ENCODE measurements at regions not wholly inside any gene's neighbourhood (a gene's known extent, or its start where the extent isn't known, plus 50 kb on each side); places are given as distances from the start of the nearest gene placed in this dataset.

DNA sequence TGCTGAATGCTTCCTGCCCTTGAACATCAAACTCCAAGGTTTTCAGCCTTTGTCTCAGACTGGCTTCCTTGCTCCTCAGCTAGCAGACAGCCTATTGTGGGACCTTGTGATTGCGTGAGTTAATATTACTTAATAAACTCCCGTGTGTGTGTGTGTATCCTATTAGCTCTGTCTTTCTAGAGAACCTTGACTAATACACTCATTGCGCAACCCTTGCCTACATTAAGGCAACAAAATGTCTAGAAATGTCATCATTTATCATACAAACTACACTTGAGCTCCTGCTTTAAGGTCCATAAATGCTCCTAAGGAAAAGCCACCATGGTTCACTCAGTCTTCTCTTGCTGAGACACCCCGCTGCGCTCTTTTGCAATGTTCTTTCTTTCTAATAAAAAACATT lies 2861.0 kb downstream of the PCDH9 start:
- TF ChIP-seq, protein P1, sequence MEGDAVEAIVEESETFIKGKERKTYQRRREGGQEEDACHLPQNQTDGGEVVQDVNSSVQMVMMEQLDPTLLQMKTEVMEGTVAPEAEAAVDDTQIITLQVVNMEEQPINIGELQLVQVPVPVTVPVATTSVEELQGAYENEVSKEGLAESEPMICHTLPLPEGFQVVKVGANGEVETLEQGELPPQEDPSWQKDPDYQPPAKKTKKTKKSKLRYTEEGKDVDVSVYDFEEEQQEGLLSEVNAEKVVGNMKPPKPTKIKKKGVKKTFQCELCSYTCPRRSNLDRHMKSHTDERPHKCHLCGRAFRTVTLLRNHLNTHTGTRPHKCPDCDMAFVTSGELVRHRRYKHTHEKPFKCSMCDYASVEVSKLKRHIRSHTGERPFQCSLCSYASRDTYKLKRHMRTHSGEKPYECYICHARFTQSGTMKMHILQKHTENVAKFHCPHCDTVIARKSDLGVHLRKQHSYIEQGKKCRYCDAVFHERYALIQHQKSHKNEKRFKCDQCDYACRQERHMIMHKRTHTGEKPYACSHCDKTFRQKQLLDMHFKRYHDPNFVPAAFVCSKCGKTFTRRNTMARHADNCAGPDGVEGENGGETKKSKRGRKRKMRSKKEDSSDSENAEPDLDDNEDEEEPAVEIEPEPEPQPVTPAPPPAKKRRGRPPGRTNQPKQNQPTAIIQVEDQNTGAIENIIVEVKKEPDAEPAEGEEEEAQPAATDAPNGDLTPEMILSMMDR (IDR thresholded peaks at IDR 0.05; ENCODE audit: insufficient read depth, low read depth, low read length) = no peak
- TF ChIP-seq EZH2 (IDR thresholded peaks at IDR 0.05; ENCODE audit: insufficient read depth, low read length) = no peak

Data from astrocyte (in vitro differentiated cells and primary cell).